Activated T-helper 17 cell treated with anti-CD3 and anti-CD28 coated beads, Interleukin-2, amount 50 U/mL, for 72 hours (primary cell): ENCODE measurements at regions not wholly inside any gene's neighbourhood (a gene's known extent, or its start where the extent isn't known, plus 50 kb on each side); places are given as distances from the start of the nearest gene placed in this dataset.

Source experiments
- ATAC-seq: fragments of 150-1000 bp; cut with Tn5 transposase; replicated peaks from 2 replicates; pipeline ENCODE4 v1.10.0; 2021; ENCODE audit warnings: mild to moderate bottlenecking, moderate library complexity
- H3K27ac Mint-ChIP-seq: one replicate; pipeline ENCODE4 v1.8.0; 2022; ENCODE audit warnings: mixed read lengths
- H3K27me3 Mint-ChIP-seq: one replicate; pipeline ENCODE4 v1.8.0; 2022; ENCODE audit warnings: mixed read lengths
- H3K36me3 Mint-ChIP-seq: one replicate; pipeline ENCODE4 v1.8.0; 2022; ENCODE audit warnings: low read depth, mild to moderate bottlenecking, mixed read lengths
- H3K4me1 Mint-ChIP-seq: one replicate; pipeline ENCODE4 v1.8.0; 2022; ENCODE audit warnings: mixed read lengths
- H3K4me3 Mint-ChIP-seq: one replicate; pipeline ENCODE4 v1.8.0; 2022; ENCODE audit warnings: mild to moderate bottlenecking, mixed read lengths
- H3K9me3 Mint-ChIP-seq: one replicate; pipeline ENCODE4 v1.8.0; 2022; ENCODE audit warnings: mixed read lengths

- peaks cover 44% of the 10 kb centered on the region for H3K4me1 Mint-ChIP-seq
These were observed 51.9 kb upstream of the NEK6 start for GRCh38 chr9:124205686-124206352.

GRCh38 chr9:124206391-124206790, 51.4 kb upstream of the NEK6 start:
- Mint-ChIP-seq H3K4me1 (peaks cover 47% of the 10 kb centered on the region), H3K27me3 (no peaks in the 10 kb centered on the region), H3K27ac (no peak overlapping the region), H3K4me3 (no peak overlapping the region), H3K36me3 (no peaks in the 10 kb centered on the region), H3K9me3 (peaks cover 8% of the 10 kb centered on the region)
- ATAC-seq = no peak

More at GRCh38 chr9:124205686-124206352, 51.9 kb upstream of the NEK6 start:
- Mint-ChIP-seq H3K4me3 (no peak overlapping the region), H3K9me3 (peaks cover 8% of the 10 kb centered on the region), H3K27me3 (no peaks in the 10 kb centered on the region), H3K36me3 (no peaks in the 10 kb centered on the region), H3K27ac (no peak overlapping the region)
- ATAC-seq = no peak
